Esophagus squamous epithelium (tissue), 4 donors: ENCODE measurements at regions not wholly inside any gene's neighbourhood (a gene's known extent, or its start where the extent isn't known, plus 50 kb on each side); places are given as distances from the start of the nearest gene placed in this dataset.

Experiments used
- POLR2A ChIP-seq, 4 donors: fragments of 450-650 bp; IDR thresholded peaks; one replicate each; pipeline ENCODE4 v1.6.1; 2017; ENCODE audit warnings: antibody characterized with exemption in 4 of 4, mild to moderate bottlenecking in 4 of 4, moderate library complexity in 3 of 4
- TF ChIP-seq, protein P1 (sequence below), 6 experiments: fragments of 450-650 bp in 4 of 6; fragments of 200-600 bp in 2 of 6; sonication (generic) in 2 of 6; IDR thresholded peaks; one replicate each; pipeline ENCODE4 v1.5.1; 2016 to 2019; ENCODE audit warnings: antibody characterized with exemption in 6 of 6, mild to moderate bottlenecking in 4 of 6, moderate library complexity in 4 of 6

DNA sequence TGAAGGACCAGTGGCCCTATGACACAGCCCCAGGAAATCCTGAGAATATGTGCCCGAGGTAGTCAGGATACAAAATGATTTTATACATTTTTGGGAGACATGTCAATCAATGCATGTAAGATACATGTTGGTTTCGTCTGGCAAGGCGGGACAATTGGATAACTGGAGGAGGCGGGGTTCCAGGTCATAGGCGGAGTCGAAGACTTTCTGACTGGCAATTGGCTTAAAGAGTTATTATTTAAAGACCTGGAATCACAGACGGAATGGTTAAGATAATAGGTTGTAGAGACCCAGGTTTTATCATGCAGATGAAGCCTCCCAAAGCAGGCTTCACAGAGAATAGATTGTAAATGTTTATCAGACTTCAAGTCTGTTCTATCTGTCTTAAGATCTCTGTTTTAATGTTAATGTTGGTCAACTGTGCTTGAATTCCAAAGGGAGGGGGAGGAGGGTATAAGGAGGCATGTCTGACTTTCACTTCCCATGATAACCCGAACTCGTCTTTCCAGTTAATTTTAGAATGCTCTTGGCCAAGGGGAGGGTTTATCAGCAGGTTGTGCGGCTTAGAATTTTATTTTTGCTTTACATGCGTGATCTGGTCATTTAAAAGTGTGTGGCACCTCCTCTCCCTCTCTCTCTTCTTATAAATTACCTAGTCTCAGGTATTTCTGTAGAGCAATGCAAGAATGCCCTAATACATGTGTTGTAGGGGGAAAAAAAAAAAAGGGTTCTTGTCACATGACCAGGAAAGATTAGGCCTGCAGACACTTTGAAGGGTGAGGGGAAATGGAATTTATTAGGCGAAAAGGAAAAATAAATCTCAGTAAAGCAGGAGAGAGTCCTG lies 230.7 kb downstream of the NFATC2 start:
- TF ChIP-seq, protein P1, sequence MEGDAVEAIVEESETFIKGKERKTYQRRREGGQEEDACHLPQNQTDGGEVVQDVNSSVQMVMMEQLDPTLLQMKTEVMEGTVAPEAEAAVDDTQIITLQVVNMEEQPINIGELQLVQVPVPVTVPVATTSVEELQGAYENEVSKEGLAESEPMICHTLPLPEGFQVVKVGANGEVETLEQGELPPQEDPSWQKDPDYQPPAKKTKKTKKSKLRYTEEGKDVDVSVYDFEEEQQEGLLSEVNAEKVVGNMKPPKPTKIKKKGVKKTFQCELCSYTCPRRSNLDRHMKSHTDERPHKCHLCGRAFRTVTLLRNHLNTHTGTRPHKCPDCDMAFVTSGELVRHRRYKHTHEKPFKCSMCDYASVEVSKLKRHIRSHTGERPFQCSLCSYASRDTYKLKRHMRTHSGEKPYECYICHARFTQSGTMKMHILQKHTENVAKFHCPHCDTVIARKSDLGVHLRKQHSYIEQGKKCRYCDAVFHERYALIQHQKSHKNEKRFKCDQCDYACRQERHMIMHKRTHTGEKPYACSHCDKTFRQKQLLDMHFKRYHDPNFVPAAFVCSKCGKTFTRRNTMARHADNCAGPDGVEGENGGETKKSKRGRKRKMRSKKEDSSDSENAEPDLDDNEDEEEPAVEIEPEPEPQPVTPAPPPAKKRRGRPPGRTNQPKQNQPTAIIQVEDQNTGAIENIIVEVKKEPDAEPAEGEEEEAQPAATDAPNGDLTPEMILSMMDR (IDR thresholded peaks at IDR 0.05) = no peak
- TF ChIP-seq POLR2A (IDR thresholded peaks at IDR 0.05) = no peak
